Stimulated activated CD8-positive, alpha-beta memory T cell treated with anti-CD3 and anti-CD28 coated beads, Interleukin-12 subunit alpha, Interleukin-12 subunit beta, amount 100 ng/mL, for 24 hours (primary cell): ENCODE measurements at regions not wholly inside any gene's neighbourhood (a gene's known extent, or its start where the extent isn't known, plus 50 kb on each side); places are given as distances from the start of the nearest gene placed in this dataset.

Experiments used
- DNase-seq: peaks from one replicate; pipeline ENCODE4 v3.0.0-alpha.2; 2020; ENCODE audit errors: extremely low read depth

DNA sequence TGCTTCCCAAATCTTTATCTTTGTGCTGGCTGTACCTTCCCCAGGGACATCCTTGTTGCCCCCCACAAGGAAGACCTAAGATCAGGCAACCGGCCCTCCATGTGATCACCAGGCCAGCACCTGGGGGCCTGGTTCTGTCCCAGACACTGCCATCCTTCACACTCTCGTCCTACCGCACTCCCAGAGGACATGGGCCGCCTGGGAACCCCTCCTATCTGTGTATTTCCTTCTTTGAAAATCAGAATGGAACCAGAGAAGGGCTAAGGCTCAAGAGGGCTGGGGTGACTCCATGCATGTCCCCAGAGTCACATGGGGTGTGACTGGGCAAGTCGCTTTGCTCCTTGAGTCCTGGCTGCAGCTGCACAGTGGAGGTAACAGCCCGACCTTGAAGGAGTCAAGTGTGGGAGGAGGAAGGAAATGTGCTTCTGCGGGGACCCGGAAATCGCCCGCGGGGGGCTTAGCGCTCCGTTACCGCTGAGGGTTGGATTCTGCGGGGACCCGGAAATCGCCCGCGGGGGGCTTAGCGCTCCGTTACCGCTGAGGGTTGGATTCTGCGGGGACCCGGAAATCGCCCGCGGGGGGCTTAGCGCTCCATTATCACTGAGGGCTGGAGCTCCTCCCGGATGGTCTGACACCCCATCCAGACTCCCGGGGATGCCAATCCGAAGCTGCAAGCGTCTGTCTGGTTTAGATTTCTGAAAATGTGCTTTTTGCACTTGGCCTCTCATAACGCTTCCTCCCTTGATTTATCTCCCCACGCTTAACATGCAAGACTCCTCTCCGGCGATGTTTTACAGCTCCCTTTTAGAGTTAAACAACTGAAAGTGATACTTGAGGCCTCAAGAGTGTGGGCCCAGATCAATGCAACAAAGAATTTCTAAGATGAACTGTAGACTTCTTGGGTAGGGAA lies 278.9 kb downstream of the NPHP4 start:
- no peak for DNase-seq

DNA sequence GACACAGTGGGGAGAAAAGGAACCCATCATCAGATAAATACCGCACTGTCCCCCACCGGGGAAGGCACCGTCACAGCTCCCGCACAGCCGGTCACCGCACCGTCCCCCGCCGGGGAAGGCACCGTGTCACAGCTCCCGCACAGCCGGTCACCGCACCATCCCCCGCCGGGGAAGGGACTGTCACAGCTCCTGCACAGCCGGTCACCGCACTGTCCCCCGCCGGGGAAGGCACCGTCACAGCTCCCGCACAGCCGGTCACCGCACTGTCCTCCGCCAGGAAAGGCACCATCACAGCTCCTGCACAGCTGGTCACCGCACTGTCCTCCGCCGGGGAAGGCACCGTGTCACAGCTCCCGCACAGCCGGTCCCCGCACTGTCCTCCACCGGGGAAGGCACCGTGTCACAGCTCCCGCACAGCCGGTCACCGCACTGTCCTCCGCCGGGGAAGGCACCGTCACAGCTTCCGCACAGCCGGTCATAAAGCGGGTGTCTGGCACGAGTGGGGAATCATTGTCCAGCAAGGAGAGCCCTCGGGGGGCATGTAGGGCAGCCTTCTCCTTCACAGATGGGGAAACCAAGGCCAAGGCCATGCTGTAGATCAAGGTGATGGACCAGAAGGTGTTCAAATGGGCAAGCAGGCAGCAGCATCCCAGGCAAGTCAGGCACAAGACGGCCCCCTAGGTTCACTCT lies 280.1 kb downstream of the NPHP4 start:
- DNase-seq: no peak

GRCh38 chr1:5711079-5711478 lies 281.1 kb downstream of the NPHP4 start:
- DNase-seq: no peak

GRCh38 chr1:5709976-5710375 lies 282.2 kb downstream of the NPHP4 start:
- no peak for DNase-seq

DNA sequence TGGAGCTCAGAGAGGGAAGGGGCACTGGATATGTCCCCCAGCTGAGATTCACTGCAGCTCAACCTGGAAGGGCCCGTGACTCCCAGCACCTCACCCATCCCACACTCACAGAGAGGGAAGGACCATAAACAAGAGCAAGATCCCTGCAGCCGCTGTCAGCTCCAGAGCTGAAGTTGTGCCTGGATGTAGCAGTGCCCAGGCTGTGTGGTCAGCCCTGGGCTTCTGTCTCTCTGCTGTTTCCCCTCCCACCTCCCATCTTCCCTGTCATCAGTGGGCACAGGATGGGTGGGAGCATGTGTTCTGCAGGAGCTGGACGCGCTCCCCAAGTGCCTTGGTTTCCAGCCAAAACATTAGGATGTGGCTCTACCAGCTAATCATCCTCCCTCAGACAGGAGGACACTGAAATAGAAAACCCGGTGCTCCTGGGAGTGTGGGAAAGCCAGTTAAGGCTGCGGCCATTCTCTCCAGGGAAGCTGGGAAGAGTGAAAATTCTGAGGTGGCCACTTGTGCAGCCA lies 282.7 kb downstream of the NPHP4 start:
- DNase-seq: no peak

DNA sequence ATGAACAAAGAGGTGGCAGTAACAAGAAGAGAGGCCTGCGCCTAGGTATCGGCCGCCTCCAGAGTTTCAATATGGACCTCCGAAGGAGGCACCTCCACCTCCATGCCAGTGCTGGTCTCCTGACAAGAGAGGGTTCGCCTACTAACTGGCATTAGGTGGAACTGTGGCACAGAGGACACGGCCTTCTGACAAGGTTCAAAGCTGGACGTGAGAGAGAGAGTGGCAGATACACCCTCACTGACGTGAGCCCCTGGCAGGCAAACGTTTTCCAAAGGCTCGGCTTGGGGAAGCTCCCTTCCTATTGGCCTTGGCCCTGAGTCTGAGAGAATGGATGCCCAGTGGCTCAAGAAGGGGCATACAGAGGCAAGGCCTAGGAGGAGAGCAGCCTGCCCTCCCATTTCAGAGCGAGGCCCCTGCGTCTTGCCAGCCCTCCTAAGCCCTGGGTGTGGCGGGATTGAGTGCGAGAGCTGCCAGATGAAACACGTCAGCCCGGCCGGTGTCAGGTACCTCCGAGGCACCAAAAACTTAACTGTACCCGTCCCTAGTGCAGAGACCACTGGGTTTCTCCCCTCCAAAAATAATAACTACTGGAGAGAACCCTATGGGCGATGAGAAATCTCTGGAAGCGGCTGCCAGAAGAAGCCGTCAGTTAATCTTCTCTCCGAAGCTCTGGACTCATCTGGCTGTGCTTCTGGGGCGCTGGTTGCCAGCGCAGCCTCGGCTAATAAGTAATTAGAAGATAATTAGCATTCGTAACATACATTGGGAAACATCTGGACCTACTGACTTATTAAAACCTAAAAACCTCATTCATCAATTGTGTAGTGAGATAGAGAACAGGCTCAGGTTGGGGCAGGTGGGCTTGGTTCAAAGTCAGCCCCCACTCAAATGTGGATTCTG lies 283.6 kb downstream of the NPHP4 start:
- no peak for DNase-seq

GRCh38 chr1:5707566-5708345 lies 284.5 kb downstream of the NPHP4 start:
- DNase-seq: no peak

GRCh38 chr1:5706239-5706638 lies 286.0 kb downstream of the NPHP4 start:
- DNase-seq: no peak

DNA sequence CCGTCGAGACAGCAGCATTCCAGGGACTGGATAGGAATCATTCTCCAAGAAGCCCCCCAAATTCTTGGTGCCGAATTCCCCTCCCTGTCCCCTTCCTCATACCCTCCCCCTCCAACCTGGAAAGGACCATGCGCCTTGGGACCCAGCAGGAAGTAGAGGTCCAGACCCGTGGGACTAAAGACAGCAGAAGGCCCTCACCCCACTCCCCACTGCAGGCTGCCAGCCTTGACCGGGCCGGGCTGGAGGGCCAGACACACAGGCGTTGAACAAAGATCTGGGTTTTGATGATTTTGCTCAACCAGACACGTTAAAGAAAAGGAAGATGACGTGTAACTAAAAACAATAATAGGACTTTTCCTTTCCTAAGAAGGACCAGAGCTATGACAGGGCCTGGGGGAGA lies 286.5 kb downstream of the NPHP4 start:
- no peak for DNase-seq

GRCh38 chr1:5704561-5705514 lies 287.4 kb downstream of the NPHP4 start:
- DNase-seq: no peak

GRCh38 chr1:5701642-5702041 lies 290.6 kb downstream of the NPHP4 start:
- DNase-seq: no peak

DNA sequence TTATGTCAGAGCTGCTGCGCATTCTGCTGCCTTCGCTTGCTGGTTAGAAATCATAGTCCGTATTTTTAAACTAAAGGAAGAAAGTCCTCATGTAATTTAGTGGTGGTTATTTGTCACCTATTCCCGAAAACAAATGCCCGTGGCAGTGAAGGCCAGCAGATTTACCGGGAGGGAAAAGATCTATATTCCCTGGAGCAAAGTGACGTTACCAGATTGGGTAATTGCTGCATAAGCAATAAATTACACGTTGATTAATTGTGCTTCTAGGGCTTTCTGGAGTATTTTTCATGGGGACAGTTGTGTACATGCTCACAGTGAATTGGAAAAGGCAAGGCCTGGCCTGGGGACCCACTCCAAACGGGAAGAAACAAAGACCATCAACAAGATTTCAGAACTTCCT lies 298.7 kb downstream of the NPHP4 start:
- DNase-seq: no peak

DNA sequence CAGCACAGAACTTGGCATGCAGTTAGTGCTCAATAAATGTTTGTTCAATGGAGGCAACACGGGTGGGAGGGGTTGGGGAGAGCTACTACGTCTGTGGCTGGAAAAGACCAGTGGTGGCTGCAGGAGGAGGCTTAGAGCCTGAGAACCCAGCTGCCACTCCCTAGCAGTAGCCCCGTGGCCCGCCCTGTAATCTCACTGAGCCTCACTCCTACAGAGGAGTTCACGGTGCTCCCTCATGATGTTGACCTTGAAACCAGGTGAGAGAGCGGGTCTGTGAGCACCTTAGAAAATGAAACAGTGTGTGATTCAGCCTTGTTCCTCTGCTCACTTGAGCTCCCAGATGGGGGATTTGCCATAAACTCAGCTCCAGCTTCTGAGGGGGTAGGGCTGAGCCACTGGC lies 299.6 kb downstream of the NPHP4 start:
- DNase-seq: no peak

- no peak for DNase-seq
Measured at GRCh38 chr1:5691795-5692509, 300.3 kb downstream of the NPHP4 start.

DNA sequence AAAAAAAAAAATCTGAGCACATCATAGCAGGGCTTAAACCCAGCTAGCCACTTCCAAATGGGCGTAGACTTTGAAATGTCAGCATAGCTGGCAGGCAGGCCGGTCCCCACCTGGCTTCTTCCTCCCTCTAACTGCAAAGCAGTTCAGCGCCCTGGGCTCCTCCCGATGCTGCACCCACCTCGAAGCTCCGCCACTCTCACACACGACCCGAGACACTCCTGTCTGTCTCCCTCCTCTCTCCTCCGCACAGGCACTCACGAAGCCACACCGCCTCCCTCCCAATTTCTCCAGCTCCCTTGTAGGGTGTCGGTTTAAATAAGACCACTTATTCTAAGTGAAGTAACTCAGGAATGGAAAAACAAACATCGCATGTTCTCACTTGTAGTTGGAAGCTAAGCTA lies 301.3 kb downstream of the NPHP4 start:
- DNase-seq: no peak

- DNase-seq: no peak
Measured at GRCh38 chr1:5690291-5690690, 301.9 kb downstream of the NPHP4 start.

GRCh38 chr1:5688081-5689077 lies 303.8 kb downstream of the NPHP4 start:
- no peak for DNase-seq
